GM18867 (cell line): ENCODE measurements at regions not wholly inside any gene's neighbourhood (a gene's known extent, or its start where the extent isn't known, plus 50 kb on each side); places are given as distances from the start of the nearest gene placed in this dataset.
A peak's percentile ranks its signal among the peaks of the same experiment; 100 is the strongest.
"Not testable (repeated sequence)": the region's sequence is repeated elsewhere in the genome, so short reads cannot be mapped to it uniquely, and the experiment has no call there.

Experiments
- ATAC-seq: cut with Tn5 transposase; IDR thresholded peaks from one replicate; pipeline ENCODE4 v1.9.1; 2021; ENCODE audit warnings: mild to moderate bottlenecking, moderate library complexity; ENCODE audit not compliant: unreplicated experiment

DNA sequence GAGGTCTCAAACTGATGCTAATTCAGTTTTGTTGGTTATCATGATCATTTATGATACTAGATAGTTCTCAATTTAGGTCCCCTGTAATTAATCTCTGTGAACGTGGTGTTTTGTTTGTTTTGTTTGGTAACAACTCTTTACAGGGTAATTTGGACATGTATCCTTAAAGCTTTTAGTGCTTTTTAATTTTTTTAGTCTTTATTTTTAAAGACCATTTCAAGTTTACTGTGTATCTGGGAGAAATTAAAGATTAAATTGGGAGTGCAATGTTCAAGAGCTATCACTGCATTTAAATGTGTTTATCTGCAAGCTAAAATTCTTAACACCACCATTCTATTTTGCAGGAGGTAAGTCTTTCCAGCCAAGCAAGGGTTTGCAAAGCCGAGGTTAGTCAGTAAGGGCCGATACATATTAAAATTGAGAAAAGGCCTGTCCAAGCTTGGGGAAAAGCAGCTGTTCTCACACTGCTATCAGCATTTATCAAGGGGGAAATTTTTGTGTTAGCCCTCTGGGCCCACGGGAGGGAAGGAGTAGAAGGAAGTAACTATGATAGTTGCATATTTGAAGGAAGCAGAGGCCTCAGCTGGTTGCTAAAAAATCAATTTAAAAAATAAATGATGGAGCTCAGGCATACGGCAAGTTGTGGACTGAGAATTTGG is 59.3 kb upstream of the ZNF217 start:
- ATAC-seq: no peak

DNA sequence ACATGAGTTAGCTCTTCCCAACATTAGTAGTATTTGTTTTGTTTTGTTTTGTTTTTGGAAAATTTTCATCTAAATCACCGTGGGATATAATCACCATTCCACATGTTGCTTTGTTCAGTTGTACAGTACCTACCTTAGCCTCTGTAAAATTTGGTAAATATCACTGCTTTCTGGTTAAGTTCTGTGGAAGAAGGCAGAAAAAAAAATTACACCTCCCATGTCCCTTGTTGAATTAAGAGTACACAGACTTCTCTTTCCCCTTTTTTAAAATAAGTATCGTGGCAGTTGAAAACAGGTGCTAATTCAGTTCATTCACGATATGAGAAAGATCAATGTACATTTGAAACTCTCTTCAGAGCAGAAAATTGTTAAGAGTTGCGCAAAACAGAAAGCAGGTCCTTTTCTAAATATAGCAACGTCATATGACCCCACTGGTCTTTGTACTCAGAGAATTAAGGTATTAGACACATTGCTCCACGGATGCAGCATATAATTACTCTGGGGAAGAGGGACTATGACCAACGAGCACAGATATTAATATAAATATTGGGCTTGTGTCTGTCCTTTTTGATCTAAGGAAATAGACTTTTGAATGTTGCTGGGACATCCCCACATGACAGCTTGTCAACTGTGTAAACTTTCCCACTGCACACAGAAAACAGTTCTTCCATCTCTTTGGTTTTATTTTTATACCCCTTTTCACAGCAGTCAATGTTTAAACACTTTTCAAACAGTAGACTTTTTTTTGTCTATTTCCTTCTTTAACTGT is 58.6 kb upstream of the ZNF217 start:
- peak; percentile 75 for ATAC-seq

DNA sequence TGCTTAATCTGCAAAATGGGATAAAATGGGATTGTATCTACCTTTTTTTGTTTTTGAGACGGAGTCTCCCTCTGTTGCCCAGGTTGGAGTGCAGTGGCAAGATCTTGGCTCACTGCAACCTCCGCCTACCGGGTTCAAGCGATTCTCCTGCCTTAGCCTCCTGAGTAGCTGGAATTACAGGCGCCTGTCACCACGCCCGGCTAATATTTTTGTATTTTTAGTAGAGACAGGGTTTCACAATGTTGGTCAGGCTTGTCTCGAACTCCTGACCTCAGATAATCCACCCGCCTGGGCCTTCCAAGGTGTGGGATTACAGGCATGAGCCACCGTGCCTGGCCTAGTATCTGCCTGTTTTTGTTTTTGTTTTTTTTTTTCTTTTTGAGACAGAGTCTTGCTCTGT is 55.9 kb upstream of the ZNF217 start:
- not testable (repeated sequence) for ATAC-seq

DNA sequence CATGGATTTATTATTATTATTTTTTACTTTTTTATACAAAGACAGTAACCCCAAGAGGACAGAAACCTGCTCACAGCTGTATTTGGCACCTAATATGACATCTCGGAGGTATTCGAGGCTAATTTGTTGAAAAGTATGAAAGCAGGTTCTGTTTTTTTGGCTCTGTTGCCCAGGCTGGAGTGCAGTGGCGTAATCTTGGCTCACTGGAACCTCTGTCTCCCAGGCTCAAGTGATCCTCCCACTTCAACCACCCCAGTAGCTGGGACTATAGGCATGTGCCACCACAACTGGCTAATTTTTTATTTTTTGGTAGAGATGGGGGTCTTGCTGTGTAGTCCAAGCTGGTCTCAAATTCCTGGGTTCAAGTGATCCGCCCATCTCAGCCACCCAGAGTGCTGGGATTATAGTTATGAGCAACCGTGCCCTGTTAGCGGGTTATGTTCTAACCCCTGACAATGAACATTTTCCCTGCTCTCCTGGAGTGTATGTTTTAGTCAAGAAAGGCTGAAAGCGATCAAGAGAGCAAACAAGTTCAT is 53.7 kb upstream of the ZNF217 start:
- ATAC-seq: no peak

DNA sequence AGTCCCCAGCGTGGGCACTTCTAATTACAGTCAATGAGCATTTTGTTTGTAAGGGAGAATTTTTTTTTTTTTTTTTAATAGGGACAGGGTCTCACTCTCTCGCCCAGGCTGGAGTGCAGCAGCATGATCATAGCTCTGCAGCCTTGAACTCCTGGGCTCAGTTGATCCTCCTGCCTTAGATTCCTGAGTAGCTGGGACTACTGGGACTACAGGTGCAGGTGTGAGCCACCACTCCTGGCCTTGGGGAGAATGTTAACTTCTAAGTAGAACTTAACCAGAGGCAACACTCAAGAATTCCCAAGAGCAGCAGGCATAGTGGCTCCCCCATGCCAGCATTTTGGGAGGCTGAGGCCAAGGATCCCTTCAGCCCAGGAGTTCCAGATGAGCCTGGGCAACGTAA is 52.9 kb upstream of the ZNF217 start:
- ATAC-seq: no peak

DNA sequence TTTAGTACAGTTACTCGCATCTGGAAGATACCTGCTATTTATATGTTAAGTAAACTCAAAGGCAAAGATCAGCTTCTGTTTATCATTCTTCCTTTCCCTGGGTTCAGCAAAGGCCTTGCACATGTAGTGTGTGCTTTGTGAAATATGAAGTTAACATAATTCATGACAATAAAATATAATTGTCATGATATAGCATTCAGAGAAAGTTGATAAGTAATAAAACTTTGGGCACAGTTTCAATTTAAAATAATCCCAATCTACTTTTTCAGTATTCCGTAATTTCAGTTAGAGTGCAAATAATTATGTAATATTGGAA is 51.9 kb upstream of the ZNF217 start:
- ATAC-seq: no peak

DNA sequence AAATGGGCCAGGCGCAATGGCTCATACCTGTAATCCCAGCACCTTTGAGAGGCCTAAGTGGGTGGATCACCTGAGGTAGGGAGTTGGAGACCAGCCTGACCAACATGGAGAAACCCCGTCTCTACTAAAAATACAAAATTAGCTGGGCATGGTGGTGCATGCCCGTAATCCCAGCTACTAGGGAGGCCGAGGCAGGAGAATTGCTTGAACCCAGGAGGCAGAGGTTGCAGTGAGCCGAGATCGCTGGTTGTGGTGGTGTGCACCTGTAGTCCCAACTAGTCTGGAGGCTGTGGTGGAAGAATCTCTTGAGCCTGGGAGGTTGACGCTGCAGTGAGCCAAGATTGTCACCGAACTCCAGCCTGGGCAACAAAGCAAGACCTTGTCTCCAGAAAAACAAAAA is 50.5 kb upstream of the ZNF217 start:
- ATAC-seq: not testable (repeated sequence)
